Breast epithelium (tissue), 3 donors: ENCODE measurements at regions not wholly inside any gene's neighbourhood (a gene's known extent, or its start where the extent isn't known, plus 50 kb on each side); places are given as distances from the start of the nearest gene placed in this dataset.

ENCODE experiments used
- POLR2A ChIP-seq: fragments of 450-650 bp; IDR thresholded peaks from one replicate; pipeline ENCODE4 v1.6.1; 2016; ENCODE audit warnings: antibody characterized with exemption, mild to moderate bottlenecking, moderate library complexity
- TF ChIP-seq, protein P1 (sequence below), 3 donors: fragments of 450-650 bp; IDR thresholded peaks; one replicate each; pipeline ENCODE4 v1.5.1; 2016 to 2017; ENCODE audit warnings: antibody characterized with exemption in 3 of 3, mild to moderate bottlenecking in 3 of 3, moderate library complexity in 3 of 3

DNA sequence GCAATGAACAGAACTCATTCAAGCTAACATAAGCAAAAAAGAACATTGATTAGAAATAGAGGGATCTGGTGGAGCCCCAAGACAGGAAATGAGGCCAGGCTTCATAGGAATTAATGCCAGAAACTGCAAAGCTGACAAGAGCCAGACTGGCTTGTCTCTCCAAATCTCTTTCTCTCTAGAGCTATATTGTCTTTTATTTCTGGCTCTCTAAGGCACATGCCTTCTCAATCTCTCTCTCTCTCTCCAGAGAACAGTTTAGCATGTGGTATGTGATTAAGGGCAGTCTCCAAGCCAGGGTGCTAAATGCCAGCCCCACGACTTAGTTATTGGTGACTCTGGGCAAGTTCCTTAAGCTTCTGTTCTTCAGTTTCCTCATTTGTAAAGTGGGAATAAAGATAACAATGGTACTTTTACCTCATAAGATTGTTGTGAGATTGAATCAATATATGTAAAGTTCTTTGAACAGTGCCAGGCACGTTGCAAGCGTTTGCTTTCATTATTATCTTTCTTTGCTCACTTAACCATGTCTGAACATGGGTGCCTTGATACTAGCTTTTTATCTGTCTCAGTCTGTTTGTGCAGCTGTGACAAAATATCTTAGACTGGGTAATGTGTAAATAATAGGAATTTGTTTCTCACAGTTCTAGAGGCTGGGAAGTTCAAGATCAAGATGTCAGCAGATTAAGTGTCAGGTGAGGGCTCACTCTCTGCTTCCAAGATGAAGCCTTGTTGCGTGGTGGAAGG is 123.2 kb downstream of the BDH1 start:
- TF ChIP-seq POLR2A: no peak
- TF ChIP-seq, protein P1, sequence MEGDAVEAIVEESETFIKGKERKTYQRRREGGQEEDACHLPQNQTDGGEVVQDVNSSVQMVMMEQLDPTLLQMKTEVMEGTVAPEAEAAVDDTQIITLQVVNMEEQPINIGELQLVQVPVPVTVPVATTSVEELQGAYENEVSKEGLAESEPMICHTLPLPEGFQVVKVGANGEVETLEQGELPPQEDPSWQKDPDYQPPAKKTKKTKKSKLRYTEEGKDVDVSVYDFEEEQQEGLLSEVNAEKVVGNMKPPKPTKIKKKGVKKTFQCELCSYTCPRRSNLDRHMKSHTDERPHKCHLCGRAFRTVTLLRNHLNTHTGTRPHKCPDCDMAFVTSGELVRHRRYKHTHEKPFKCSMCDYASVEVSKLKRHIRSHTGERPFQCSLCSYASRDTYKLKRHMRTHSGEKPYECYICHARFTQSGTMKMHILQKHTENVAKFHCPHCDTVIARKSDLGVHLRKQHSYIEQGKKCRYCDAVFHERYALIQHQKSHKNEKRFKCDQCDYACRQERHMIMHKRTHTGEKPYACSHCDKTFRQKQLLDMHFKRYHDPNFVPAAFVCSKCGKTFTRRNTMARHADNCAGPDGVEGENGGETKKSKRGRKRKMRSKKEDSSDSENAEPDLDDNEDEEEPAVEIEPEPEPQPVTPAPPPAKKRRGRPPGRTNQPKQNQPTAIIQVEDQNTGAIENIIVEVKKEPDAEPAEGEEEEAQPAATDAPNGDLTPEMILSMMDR (IDR thresholded peaks at IDR 0.05): no peak
